22Rv1 (cell line): ENCODE measurements at regions not wholly inside any gene's neighbourhood (a gene's known extent, or its start where the extent isn't known, plus 50 kb on each side); places are given as distances from the start of the nearest gene placed in this dataset.

Source experiments
- H3K27ac ChIP-seq: fragments of 450-650 bp; 2 replicates; pipeline ENCODE4 v1.5.1; 2017
- CTCF ChIP-seq: fragments of 450-650 bp; IDR thresholded peaks from 2 replicates; pipeline ENCODE4 v1.5.1; 2017; ENCODE audit warnings: mild to moderate bottlenecking
- ZFX ChIP-seq: fragments of 450-650 bp; IDR thresholded peaks from 2 replicates; pipeline ENCODE4 v1.6.1; 2017; ENCODE audit warnings: antibody characterized with exemption, borderline replicate concordance

GRCh38 chr6:82419132-82419581 is 55.5 kb downstream of the TPBG start:
- no peak overlapping the region for H3K27ac ChIP-seq
- TF ChIP-seq CTCF (no peak), ZFX (no peak)

- no peak overlapping the region for H3K27ac ChIP-seq
- no peak for TF ChIP-seq CTCF
- TF ChIP-seq ZFX: no peak
Observed at GRCh38 chr6:82419859-82420258, 56.2 kb downstream of the TPBG start.

- no peak overlapping the region for H3K27ac ChIP-seq
- TF ChIP-seq ZFX: no peak
- TF ChIP-seq CTCF: no peak
Observed at GRCh38 chr6:82430611-82431010, 67.0 kb downstream of the TPBG start.

- H3K27ac ChIP-seq: no peak overlapping the region
- TF ChIP-seq CTCF (no peak), ZFX (no peak)
Observed at GRCh38 chr6:82436740-82437139, 73.1 kb downstream of the TPBG start.

GRCh38 chr6:82437701-82438100 is 74.1 kb downstream of the TPBG start:
- TF ChIP-seq CTCF (no peak), ZFX (no peak)
- H3K27ac ChIP-seq: no peak overlapping the region

- no peak for TF ChIP-seq CTCF
- no peak for TF ChIP-seq ZFX
Observed at GRCh38 chr6:82441047-82441855, 77.6 kb downstream of the TPBG start.

GRCh38 chr6:82442061-82442719 is 78.6 kb downstream of the TPBG start:
- H3K27ac ChIP-seq: no peak overlapping the region
- no peak for TF ChIP-seq ZFX
- TF ChIP-seq CTCF: no peak

More at GRCh38 chr6:82441047-82441855, 77.6 kb downstream of the TPBG start:
- H3K27ac ChIP-seq: no peak overlapping the region
